Osteoblast (primary cell): ENCODE measurements at regions not wholly inside any gene's neighbourhood (a gene's known extent, or its start where the extent isn't known, plus 50 kb on each side); places are given as distances from the start of the nearest gene placed in this dataset.
"Not testable (repeated sequence)": the region's sequence is repeated elsewhere in the genome, so short reads cannot be mapped to it uniquely, and the experiment has no call there.

Experiments used
- DNase-seq: peaks from one replicate; pipeline ENCODE4 v3.0.0; 2011; ENCODE audit warnings: low spot score, mixed read lengths; ENCODE audit not compliant: insufficient read length; ENCODE audit errors: missing footprints
- H2AFZ ChIP-seq: 2 replicates; pipeline ENCODE4 v1.6.0; 2011; ENCODE audit warnings: mild to moderate bottlenecking, low read length
- H3K27ac ChIP-seq: 2 replicates; pipeline ENCODE4 v1.5.1; 2011; ENCODE audit warnings: mild to moderate bottlenecking, low read depth, low read length, moderate library complexity
- H3K27me3 ChIP-seq: 2 replicates; pipeline ENCODE4 v1.6.0; 2012; ENCODE audit warnings: mild to moderate bottlenecking, control low read depth, inconsistent platforms, low read length, moderate library complexity; ENCODE audit not compliant: insufficient read depth
- H3K36me3 ChIP-seq: 2 replicates; pipeline ENCODE4 v1.5.1; 2011; ENCODE audit warnings: mild to moderate bottlenecking, low read length, control low read depth, moderate library complexity; ENCODE audit not compliant: insufficient read depth
- H3K4me1 ChIP-seq: 2 replicates; pipeline ENCODE4 v1.5.1; 2011; ENCODE audit warnings: mild to moderate bottlenecking, low read length, control low read depth, moderate library complexity; ENCODE audit not compliant: insufficient read depth
- H3K4me2 ChIP-seq: 2 replicates; pipeline ENCODE4 v1.6.0; 2011; ENCODE audit warnings: mild to moderate bottlenecking, low read length; ENCODE audit not compliant: insufficient read depth
- H3K4me3 ChIP-seq: fragments of 200-600 bp; sonication (generic); 3 replicates; pipeline ENCODE4 v1.5.1; 2012; ENCODE audit warnings: mild to moderate bottlenecking, low read length, inconsistent platforms; ENCODE audit not compliant: insufficient read depth
- H3K79me2 ChIP-seq: 2 replicates; pipeline ENCODE4 v1.6.0; 2012; ENCODE audit warnings: mild to moderate bottlenecking, low read length, control low read depth, inconsistent platforms; ENCODE audit not compliant: insufficient read depth
- H3K9me3 ChIP-seq: 2 replicates; pipeline ENCODE4 v1.5.1; 2011; ENCODE audit warnings: low read depth, low read length, control low read depth
- H4K20me1 ChIP-seq: 2 replicates; pipeline ENCODE4 v1.6.0; 2012; ENCODE audit warnings: mild to moderate bottlenecking, low read length, control low read depth; ENCODE audit not compliant: insufficient read depth

- H3K4me3 ChIP-seq, DNase-seq, H3K36me3 ChIP-seq: not testable (repeated sequence)
Measured at GRCh38 chr2:87683451-87683850, 64.4 kb upstream of the PLGLB2 start.

DNA sequence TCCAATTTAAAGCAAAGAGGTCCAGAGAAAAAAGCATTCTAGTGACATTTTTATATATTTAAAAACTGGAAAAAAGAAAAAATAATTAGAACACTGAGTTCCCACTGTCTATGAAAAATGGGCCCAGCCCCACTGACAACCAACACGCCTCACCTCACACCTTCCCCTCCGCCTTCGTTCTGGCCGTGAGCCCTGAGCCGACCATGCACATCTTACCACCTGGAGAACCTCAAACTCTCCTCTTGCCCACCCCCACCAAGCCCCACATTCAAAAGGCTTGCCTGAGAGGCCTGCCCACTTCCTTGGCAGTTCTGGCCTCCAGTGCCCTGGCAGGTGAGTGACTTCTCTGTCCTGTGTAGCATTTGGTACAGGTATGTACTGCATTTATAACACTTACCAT, 63.9 kb upstream of the PLGLB2 start:
- H2AFZ ChIP-seq, H3K9me3 ChIP-seq, H3K4me3 ChIP-seq, H3K36me3 ChIP-seq, H3K27ac ChIP-seq, H3K4me2 ChIP-seq, DNase-seq, H4K20me1 ChIP-seq, H3K4me1 ChIP-seq, H3K27me3 ChIP-seq, H3K79me2 ChIP-seq: not testable (repeated sequence)

More at GRCh38 chr2:87683451-87683850, 64.4 kb upstream of the PLGLB2 start:
- H3K79me2 ChIP-seq, H3K4me1 ChIP-seq, H3K27me3 ChIP-seq, H3K27ac ChIP-seq, H3K9me3 ChIP-seq, H3K4me2 ChIP-seq, H2AFZ ChIP-seq, H4K20me1 ChIP-seq: not testable (repeated sequence)

- not testable (repeated sequence) for DNase-seq, H2AFZ ChIP-seq, H4K20me1 ChIP-seq, H3K27me3 ChIP-seq, H3K4me3 ChIP-seq, H3K27ac ChIP-seq, H3K36me3 ChIP-seq, H3K9me3 ChIP-seq, H3K4me1 ChIP-seq, H3K79me2 ChIP-seq, H3K4me2 ChIP-seq
Measured at GRCh38 chr2:87685558-87685957, 62.3 kb upstream of the PLGLB2 start.

GRCh38 chr2:87686873-87687549, 60.9 kb upstream of the PLGLB2 start:
- not testable (repeated sequence) for H3K9me3 ChIP-seq, H3K4me2 ChIP-seq, H3K36me3 ChIP-seq, DNase-seq, H3K27me3 ChIP-seq, H2AFZ ChIP-seq, H4K20me1 ChIP-seq, H3K4me3 ChIP-seq, H3K4me1 ChIP-seq, H3K79me2 ChIP-seq, H3K27ac ChIP-seq

- H3K9me3 ChIP-seq, H3K4me3 ChIP-seq, H3K27ac ChIP-seq, DNase-seq, H3K79me2 ChIP-seq, H2AFZ ChIP-seq, H3K4me1 ChIP-seq, H3K4me2 ChIP-seq, H4K20me1 ChIP-seq, H3K27me3 ChIP-seq, H3K36me3 ChIP-seq: not testable (repeated sequence)
Measured at GRCh38 chr2:87687550-87688270, 60.2 kb upstream of the PLGLB2 start.

DNA sequence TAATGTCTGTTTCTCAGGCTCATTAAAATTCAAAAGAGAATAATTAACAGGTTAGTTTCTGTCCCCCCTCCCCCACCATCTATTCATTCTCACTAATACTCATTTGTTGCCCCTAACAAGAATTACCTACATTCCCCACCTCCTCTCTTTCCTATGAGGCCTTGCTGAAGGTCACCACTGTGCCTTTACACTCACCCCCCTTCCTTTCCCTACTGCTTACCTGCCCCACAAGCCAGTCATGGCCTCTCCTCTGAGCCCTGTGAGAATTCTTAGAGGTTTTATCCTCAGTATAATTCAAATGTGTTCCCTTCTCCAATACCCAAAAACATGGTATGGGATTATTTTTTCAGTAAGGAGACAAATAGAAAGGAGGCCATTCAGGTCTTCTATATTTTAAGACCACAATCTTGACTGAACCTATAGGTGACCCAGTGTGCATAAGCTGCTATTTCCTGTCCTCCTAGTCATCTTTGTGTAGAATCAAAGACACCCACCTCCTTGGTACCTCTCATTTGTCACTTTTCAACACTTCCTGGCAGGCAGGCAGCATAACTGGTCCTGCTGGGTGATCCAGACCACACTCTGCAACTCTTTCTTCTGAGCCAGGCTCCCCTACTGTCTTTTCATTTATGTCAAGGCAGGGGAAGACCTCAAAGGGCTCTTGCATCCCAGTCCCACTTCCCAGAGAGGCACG, 55.8 kb upstream of the PLGLB2 start:
- not testable (repeated sequence) for H3K4me3 ChIP-seq, H3K4me2 ChIP-seq, H3K9me3 ChIP-seq, H3K4me1 ChIP-seq, H2AFZ ChIP-seq, H3K79me2 ChIP-seq, H3K36me3 ChIP-seq, H3K27me3 ChIP-seq, H4K20me1 ChIP-seq, H3K27ac ChIP-seq, DNase-seq

- not testable (repeated sequence) for H3K9me3 ChIP-seq, H2AFZ ChIP-seq, DNase-seq
Measured at GRCh38 chr2:87692914-87693313, 55.0 kb upstream of the PLGLB2 start.

GRCh38 chr2:87693882-87694281, 54.0 kb upstream of the PLGLB2 start:
- not testable (repeated sequence) for H3K9me3 ChIP-seq, H3K4me1 ChIP-seq, H3K4me2 ChIP-seq, H4K20me1 ChIP-seq, H3K27ac ChIP-seq, H2AFZ ChIP-seq, H3K27me3 ChIP-seq, H3K36me3 ChIP-seq, DNase-seq, H3K4me3 ChIP-seq, H3K79me2 ChIP-seq

More at GRCh38 chr2:87692914-87693313, 55.0 kb upstream of the PLGLB2 start:
- H3K79me2 ChIP-seq, H3K4me2 ChIP-seq, H3K36me3 ChIP-seq, H3K27me3 ChIP-seq, H4K20me1 ChIP-seq, H3K4me1 ChIP-seq, H3K27ac ChIP-seq, H3K4me3 ChIP-seq: not testable (repeated sequence)
